Left lung (tissue), 4 donors: ENCODE measurements at regions not wholly inside any gene's neighbourhood (a gene's known extent, or its start where the extent isn't known, plus 50 kb on each side); places are given as distances from the start of the nearest gene placed in this dataset.

Experiments
- ATAC-seq: fragments of 200-7000 bp; cut with Tn5 transposase; one replicate; pipeline ENCODE4 v1.9.1; 2020; ENCODE audit warnings: moderate library complexity
- DNase-seq, 4 donors: peaks; one replicate each; pipeline ENCODE4 v3.0.0-alpha.2; 2013 to 2020
- H3K27ac ChIP-seq, 2 donors: fragments of 200-600 bp; sonication (generic) in 1 of 2; one replicate each; pipeline versions ENCODE4 v1.5.0 to v1.8.0; 2020 to 2021
- H3K27me3 ChIP-seq, 2 donors: fragments of 200-600 bp; sonication (generic) in 1 of 2; one replicate each; pipeline versions ENCODE4 v1.5.0 to v1.8.0; 2020 to 2021
- H3K36me3 ChIP-seq, 2 donors: fragments of 200-600 bp; sonication (generic) in 1 of 2; one replicate each; pipeline versions ENCODE4 v1.5.0 to v1.8.0; 2020 to 2021
- H3K4me1 ChIP-seq, 2 donors: fragments of 200-600 bp; one replicate each; pipeline ENCODE4 v1.8.0; 2021
- H3K4me3 ChIP-seq, 2 donors: fragments of 200-600 bp; sonication (generic) in 1 of 2; one replicate each; pipeline versions ENCODE4 v1.5.0 to v1.8.0; 2020 to 2021; ENCODE audit warnings: mild to moderate bottlenecking in 1 of 2
- H3K9me3 ChIP-seq, 2 donors: fragments of 200-600 bp; sonication (generic) in 1 of 2; one replicate each; pipeline versions ENCODE4 v1.5.0 to v1.8.0; 2020 to 2021
- CTCF ChIP-seq, 2 donors: fragments of 200-600 bp; sonication (generic) in 1 of 2; IDR thresholded peaks; one replicate each; pipeline versions ENCODE4 v1.5.0 to v1.8.0; 2021; ENCODE audit warnings: antibody characterized with exemption in 2 of 2
- intact Hi-C, 2 donors: fragments of 100-400 bp; cut with DNase I; formaldehyde crosslinking; loops; one replicate each; pipeline versions ENCODE4 v1.11.2 to v1.14.2; 2022
- donor health status: DM: no; HTN: yes; CAD: no.
- donor health status: DM: no; HTN: no; CAD: no.

DNA sequence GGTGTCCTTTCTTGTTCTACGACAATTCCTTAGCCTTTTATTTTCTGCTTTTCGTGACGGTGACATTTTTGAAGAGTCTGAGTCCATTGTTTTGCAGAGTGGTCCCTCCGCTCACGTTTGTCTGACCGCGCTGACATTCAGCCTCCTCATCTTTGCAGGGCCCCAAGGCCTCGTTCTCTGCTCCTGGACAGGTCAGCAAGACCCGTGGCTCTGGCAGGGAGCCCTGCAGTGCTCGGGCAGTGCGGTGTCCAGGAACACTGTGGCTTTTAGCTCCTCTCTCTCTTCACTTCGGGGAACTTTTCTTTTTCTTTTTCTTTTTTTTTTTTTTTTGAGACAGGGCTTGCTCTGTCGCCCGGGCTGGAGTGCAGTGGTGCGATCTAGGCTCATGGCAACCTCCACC lies 142.5 kb downstream of the DNAJB6 start:
- peaks cover 0 to 18% of the 10 kb centered on the region in 2 donors for H3K27me3 ChIP-seq
- no peaks in the 10 kb centered on the region for H3K36me3 ChIP-seq
- H3K4me1 ChIP-seq = no peaks in the 10 kb centered on the region
- TF ChIP-seq CTCF (IDR thresholded peaks at IDR 0.05) = no peak
- DNase-seq = peak in 1 of 4 donors; percentile 55
- ATAC-seq = no peak
- H3K4me3 ChIP-seq = no peak overlapping the region
- intact Hi-C loops = no loop called here
- no peak overlapping the region for H3K27ac ChIP-seq
- peaks cover 0 to 3% of the 10 kb centered on the region in 2 donors for H3K9me3 ChIP-seq

DNA sequence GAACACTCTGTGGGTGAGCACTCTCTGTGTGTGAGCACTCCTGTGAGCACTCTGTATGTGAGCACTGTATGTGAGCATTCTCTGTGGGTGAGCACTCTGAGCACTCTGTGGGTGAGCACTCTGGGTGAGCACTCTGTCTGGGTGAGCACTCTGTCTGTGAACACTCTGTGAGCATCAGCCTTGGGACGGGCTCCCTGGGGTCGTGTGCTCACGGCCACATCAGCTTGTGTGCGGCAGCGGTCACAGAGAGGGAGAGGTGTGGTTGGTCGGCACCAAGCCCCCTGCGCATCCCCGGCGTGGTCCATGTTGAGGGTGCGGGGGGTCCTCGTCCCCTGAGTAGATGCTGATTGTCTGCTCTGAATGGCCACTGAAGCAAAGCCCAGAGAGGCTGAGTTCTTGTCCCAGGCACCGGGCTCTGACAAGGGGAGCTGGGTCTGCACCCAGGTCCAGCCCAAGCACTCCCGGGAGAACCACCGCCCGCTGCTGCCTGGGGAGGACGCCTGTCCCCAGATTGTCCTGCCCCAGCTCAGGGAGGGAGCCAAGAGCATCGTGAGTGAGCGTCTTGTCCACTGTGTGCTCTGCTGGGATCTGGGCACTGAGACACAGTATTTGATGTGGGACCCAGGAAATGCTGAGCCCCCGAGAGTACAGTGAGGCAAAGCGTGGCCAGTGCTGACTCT lies 143.7 kb downstream of the DNAJB6 start:
- intact Hi-C loops = no loop called here

GRCh38 chr7:157481389-157481788 lies 144.6 kb downstream of the DNAJB6 start:
- no peaks in the 10 kb centered on the region for H3K36me3 ChIP-seq
- no peak overlapping the region for H3K4me3 ChIP-seq
- no peak for ATAC-seq
- peaks cover 0 to 34% of the 10 kb centered on the region in 2 donors for H3K27me3 ChIP-seq
- TF ChIP-seq CTCF (IDR thresholded peaks at IDR 0.05) = no peak
- DNase-seq = no peak
- H3K4me1 ChIP-seq = no peaks in the 10 kb centered on the region
- no peak overlapping the region for H3K27ac ChIP-seq
- intact Hi-C loops = no loop called here
- no peaks in the 10 kb centered on the region for H3K9me3 ChIP-seq

More for the DNA sequence above, 143.7 kb downstream of the DNAJB6 start:
- Histone ChIP-seq H3K9me3 (no peaks in the 10 kb centered on the region), H3K4me1 (no peaks in the 10 kb centered on the region), H3K4me3 (no peak overlapping the region), H3K27me3 (peaks cover 0 to 29% of the 10 kb centered on the region in 2 donors), H3K27ac (no peak overlapping the region), H3K36me3 (no peaks in the 10 kb centered on the region)
- ATAC-seq (no peak), DNase-seq (peak in 1 of 4 donors; percentile 57)
- TF ChIP-seq CTCF (IDR thresholded peaks at IDR 0.05) = no peak

DNA sequence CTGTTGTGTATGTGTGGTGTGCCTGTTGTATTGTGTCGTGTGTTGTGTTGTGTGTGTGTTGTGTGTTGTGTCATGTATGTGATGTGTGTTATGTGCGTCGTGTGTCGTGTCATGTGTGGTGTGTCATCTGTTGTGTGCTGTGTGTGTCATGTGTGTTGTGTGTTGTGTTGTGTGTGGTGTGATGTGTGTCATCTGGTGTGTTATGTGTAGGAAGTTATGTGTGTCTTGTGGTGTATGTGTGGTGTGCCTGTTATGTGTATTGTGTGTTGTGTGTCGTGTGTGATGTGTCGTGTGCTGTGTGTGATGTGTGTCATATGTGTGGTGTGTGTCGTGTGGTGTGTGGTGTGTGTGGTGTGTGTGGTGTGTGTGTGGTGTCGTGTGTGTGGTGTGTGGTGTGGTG lies 145.2 kb downstream of the DNAJB6 start:
- DNase-seq (no peak), ATAC-seq (no peak)
- H3K36me3 ChIP-seq = no peaks in the 10 kb centered on the region
- no peaks in the 10 kb centered on the region for H3K4me1 ChIP-seq
- intact Hi-C loops = no loop called here
- H3K27ac ChIP-seq = no peak overlapping the region
- no peak for TF ChIP-seq CTCF (IDR thresholded peaks at IDR 0.05)
- no peak overlapping the region for H3K4me3 ChIP-seq
- peaks cover 0 to 32% of the 10 kb centered on the region in 2 donors for H3K27me3 ChIP-seq
- H3K9me3 ChIP-seq = no peaks in the 10 kb centered on the region

DNA sequence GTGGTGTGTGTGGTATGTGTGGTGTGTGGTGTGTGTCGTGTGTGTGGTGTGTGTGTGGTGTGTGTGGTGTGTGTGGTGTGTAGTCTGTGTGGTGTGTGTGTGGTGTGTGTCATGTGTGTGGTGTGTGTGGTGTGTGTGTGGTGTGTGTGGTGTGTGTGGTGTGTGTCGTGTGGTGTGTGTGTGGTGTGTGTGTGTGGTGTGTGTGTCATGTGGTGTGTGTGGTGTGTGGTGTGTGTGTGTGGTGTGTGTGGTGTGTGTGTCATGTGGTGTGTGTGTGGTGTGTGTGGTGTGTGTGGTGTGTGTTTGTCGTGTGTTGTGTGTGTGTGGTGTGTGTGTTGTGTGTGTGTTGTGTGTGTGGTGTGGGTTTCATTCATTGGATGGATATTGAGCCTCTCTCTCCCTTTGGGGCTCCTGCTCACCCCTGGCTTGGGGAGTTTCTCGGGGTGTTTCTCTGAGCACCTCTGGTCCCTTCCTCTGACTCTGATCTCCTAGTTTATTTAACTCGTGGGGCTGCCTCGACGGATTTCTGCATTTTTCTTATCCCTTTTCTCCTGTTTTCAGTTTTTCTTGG lies 145.8 kb downstream of the DNAJB6 start:
- ATAC-seq (no peak), DNase-seq (no peak)
- no peaks in the 10 kb centered on the region for H3K4me1 ChIP-seq
- H3K27ac ChIP-seq = no peak overlapping the region
- no peaks in the 10 kb centered on the region for H3K9me3 ChIP-seq
- no peak for TF ChIP-seq CTCF (IDR thresholded peaks at IDR 0.05)
- intact Hi-C loops = no loop called here
- peaks cover 0 to 38% of the 10 kb centered on the region in 2 donors for H3K27me3 ChIP-seq
- no peaks in the 10 kb centered on the region for H3K36me3 ChIP-seq
- H3K4me3 ChIP-seq = no peak overlapping the region
